GM18508 (cell line): ENCODE measurements at regions not wholly inside any gene's neighbourhood (a gene's known extent, or its start where the extent isn't known, plus 50 kb on each side); places are given as distances from the start of the nearest gene placed in this dataset.
A peak's percentile ranks its signal among the peaks of the same experiment; 100 is the strongest.
"Not testable (repeated sequence)": the region's sequence is repeated elsewhere in the genome, so short reads cannot be mapped to it uniquely, and the experiment has no call there.

Experiments used
- ATAC-seq: cut with Tn5 transposase; IDR thresholded peaks from one replicate; pipeline ENCODE4 v1.9.1; 2021; ENCODE audit warnings: moderate number of reproducible peaks; ENCODE audit not compliant: insufficient read depth, unreplicated experiment

DNA sequence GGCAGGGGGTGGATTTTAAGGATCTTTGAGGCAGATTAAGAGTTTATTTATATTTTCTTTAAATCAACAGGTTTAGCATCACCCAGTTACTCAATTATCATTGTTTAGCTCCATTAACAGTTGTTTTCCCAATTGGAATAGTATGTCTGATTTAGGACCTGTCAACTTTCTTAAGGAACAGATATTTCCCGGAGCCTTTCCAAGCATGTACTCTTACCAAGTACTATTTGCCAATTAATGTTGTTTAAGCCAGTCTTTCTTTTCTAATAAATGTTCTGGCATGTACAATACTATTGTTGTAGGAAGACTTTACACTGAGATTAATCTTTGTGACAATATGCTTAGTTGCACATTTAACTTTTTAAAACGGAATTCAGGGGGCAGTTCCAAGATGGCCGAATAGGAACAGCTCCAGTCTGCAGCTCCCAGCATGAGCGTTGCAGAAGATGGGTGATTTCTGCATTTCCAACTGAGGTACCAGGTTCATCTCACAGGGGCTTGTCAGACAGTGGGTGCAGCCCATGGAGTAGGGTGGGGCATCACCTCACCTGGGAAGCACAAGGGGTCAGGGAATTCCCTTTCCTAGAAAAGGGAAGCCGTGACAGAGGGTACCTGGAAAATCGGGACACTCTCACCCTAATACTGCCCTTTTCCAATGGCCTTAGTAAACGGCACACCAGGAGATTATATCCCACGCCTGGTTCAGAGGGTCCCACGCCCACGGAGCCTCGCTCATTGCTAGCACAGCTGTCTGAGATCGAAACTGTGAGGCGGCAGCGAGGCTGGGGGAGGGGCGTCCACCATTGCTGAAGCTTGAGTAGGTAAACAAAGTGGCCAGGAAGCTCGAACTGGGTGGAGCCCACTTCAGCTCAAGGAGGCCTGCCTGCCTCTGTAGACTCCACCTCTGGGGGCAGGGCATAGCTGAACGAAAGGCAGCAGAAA is 173.7 kb downstream of the LRRC70 start:
- not testable (repeated sequence) for ATAC-seq

DNA sequence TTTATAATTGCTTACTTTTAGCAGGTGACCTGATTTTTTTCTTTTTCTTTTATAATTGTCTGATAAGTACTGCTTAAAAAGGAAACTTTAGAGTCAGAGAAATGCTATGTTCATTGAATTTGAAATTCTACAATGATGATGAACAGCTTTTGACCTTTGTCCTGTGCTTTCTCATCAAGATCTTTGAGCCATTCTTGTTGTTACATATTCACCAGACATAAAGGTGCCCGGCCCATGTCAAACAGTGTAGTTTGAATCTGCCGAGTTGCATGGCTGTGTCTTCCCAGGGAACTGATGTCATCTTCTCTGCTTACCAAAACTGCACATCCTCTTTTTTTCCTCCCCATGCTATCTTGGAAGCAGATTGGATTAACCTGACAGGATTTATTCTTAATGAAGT is 163.6 kb downstream of the LRRC70 start:
- ATAC-seq: no peak

DNA sequence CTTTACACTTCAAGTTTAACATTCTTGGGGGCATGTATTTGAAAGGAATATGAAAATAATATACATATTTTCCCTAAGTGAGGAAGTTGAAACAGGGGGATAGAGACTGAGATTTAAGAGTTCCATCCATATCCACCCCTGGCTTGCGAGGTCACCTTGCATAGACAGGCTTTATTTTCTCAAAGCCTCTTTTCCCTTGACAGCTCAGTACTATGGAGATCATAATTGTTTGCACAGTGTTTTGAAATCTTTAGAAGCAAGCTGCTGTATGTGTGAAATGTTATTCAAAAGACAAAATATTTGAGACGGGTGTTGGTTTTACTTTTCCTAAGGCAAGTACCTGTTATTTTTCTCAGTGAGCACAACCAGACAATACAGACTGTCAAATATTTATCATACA is 163.1 kb downstream of the LRRC70 start:
- no peak for ATAC-seq

DNA sequence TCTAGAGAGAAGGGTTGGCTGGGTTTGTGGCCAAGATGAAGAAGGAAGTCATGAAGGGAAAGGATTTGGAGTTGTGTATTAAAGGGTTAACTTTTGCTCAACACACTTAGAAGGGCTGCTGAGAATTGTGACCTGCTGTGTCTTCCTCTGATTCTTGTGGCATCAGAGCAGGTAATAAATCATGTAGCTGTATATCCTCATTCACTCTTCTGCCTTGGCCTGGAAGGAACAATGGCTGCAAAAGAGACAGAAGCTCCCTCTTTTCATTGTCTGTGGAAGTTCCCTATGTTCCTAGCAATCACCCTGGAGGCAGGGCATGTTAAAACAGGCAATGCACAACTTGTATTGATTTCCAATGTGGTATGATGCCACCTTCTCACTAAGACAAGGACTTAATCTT is 159.1 kb downstream of the LRRC70 start:
- no peak for ATAC-seq

DNA sequence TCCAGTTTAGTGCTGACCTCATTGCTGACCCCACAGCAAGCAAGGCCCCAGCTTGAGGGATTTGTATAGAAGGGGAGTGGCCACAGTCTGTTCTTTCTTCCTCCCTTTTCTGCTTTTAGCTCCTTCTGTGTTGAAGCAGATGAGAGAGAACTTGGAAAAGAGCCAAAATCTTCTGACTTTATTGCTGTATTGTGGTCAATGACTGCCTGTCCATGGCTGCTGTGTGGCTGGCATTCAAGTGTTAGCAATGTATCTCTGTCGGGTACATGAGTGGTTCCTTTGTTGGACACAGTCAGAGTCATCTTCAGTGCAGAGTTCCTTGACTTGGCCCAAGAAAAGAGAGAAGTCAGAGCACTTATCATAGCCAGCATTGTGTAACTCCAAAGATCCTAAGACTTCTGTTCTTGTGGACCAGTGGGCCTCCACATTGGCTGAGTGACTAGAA is 154.1 kb downstream of the LRRC70 start:
- ATAC-seq: no peak

DNA sequence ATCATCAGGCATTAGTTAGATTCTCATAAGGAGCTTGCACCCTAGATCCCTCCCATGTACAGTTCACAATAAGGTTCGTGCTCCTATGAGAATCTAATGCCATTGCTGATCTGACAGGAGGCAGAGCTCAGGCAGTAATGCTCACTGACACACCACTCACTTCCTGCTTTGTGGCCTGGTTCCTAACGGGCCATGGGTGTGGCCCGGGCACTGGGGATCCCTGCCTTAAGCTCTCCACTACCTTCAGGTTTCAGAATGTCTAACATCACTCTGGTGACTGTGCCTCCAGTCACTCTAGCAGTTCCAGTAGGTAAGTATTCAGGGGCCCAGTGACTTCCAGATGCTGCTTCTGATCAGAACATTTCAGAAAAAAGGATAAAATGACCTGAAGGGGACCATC is 152.4 kb downstream of the LRRC70 start:
- no peak for ATAC-seq

DNA sequence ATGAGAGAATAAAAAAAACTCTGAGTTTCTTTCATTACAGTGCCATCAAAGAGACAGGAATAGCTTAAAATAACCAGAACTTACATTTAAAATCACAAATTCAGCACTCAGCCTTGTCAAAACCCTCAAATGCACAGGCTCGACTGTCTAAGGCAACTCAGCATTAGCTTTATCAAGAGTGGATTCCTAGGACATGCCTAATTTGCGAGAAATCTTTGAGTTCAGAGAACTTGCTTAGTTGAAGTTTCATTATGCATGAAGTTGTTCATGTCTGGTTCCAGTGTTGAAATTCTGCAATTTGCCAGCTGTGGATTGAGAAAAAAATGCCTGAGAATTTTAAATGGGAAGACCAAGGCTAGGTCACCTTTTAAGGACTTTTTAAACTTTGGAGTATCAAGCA is 151.1 kb downstream of the LRRC70 start:
- no peak for ATAC-seq

DNA sequence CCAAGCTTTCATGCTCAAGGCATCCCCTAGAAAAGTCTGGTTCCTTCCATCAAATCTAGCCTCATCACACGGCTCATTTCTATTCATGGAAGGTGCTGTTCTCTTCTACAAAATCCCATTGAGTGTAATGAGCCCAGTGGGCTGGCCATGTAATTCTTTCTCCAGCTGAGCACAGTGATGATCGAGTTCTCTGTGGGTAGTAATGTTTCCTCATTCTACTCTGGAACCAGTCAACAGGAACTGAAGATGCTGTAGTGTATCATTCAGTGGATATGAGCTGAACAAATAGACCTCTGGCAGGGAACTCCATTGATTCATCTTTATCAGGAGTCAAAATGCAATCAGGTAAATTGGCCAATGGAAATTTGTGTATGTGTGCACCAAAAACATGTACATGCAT is 149.2 kb downstream of the LRRC70 start:
- no peak for ATAC-seq

DNA sequence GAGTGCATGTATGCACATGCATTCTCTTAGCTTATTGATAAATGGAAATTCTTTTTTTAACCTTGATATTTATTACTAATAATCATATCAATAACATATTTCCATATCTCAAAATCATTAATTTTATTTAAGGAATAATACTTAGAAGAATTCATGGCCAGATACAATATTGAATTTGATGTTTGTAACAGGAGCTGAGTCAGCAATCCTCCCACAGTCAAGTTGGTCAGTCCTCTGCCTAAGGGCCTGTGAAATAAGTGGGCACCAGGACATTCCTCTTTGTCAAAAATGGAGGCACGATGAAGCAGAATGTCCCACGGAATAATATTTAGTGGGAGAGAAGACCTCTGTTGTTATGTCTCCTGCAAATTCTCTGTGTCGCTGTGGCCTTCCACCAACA is 148.6 kb downstream of the LRRC70 start:
- no peak for ATAC-seq

DNA sequence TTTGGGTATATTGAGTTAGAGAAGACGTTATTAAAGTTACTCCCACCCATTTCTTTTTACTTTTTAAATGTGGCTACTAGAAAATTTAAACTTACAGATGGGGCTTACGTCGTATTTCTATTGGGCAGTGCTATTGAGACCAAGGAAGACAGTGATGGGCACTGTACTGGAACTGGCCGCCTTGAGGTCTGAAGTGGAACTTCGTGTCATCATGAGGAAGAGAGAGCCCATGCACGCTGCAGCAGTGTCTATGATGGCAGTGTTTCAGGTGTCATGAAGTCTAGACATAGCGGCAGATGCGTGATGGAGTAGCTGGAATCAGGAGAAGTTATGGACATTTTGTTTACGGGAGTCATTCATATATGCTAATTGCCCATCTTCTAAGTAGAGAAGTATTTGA is 143.7 kb downstream of the LRRC70 start:
- ATAC-seq: no peak

DNA sequence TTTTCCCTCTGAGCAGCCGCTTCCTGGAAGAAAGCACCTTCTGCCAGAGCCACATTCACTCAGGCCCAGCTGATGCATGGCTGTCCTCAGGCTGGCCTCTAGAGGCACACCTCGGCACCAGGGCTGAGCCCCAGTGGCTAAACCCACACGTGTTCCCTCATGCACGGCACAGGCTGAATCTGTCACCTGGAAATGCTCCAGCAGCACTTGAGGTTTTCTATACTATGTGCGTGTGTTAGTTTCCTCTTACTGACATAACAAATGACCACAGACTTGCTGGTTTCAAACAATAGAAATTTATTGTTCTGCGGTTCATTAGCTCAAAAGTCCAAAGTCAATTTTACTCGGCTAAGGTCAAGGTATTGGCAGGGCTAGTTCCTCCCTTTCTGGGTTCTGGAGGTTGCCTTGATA is 141.4 kb downstream of the LRRC70 start:
- ATAC-seq: peak; percentile 95

DNA sequence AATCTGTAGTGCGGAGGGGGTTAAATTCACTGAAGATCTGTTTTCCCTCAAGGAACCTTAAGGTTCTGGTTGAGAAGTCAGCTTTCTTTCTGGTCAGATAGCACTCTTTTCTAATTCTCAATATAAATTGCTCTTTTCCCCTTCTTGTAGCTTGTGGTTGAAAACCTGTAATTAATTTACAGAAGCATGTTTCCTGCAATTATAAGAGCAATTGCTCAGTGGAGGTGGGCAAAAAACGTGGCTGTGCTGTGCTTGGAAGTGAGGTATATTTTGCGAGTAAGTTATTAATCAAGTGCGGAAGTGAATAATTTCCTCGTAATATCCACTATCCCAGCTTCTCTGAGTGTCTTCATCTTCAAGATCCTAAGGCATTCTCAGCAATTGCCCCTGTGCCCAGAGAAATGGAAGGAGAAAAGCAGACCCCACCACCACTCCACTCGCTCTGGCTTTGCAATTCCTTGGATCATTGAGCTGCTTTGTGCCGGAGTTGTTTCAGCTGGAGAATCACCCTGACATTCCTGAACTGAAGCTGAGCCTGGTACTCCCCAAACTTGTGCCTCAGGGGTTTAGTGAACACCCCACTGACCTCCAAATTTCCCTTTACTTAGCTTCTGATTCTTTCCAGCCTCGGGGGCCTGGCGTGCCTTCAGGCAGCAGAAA is 140.6 kb downstream of the LRRC70 start:
- ATAC-seq: no peak

DNA sequence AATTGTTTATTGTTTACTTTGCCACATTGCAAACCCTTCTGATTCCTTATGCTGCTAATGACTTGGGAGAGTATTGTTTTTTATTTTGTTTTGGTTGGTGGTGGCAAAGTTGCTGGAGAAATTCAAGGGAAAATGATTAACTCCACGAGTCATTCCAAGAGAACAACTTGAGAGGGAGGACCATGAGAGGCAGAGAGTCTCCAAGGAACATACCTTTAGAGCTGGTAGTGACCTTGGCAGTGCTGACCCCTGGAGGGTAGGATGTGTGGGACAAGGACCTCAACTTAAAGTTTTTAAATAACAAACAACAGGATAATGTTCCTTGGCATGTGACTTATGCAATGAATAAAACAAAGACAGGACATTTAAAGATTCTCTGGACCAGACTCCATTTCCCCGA is 139.7 kb downstream of the LRRC70 start:
- ATAC-seq: no peak

DNA sequence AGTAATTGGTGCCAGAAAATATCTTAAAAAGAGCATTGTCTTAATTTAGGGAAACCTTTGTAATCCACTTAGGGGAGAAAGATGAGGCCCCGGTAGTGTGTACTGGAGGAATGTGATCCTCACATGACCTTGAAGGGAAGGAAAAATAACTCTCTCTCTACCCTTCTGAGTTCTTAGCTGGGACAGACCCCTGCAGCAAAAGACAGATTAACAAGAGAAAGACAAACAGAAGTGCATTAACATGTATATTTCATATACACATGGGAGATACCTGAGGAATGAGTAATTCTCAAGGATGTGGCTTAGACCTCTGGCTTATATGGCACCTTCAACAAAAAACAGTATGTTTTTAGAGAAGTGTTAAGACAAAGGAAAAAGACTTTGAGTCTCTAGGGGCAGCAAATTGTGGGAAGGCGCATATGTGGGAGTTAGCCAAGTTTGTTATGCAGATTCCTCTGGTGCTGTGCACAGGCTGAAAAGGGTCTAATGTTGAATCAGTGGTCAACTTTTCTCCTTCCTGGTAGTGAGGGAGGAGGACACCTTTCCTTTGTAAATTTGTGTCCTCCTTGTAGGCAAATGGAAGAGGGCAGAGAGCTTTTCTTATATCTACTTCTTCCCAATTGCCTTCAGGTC is 138.8 kb downstream of the LRRC70 start:
- ATAC-seq: no peak

DNA sequence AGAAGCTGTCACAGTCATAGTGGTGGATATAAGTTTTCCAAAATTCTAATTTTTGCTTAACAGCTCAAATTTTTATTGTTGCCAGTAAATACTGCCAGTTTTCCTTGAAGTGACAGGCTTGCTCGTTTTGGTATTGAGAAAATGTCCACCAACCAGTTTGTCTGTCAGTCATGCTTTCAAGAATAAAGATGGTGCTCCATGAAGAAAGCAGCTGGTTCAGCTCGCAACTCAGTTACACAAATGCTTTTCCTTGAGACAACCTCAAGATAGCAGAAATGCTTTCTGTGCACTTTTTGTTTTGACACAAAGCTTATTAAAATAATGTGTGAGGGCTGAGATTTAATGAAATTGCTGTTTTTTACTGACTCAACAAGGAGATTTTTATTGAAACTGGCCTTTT is 135.7 kb downstream of the LRRC70 start:
- ATAC-seq: no peak

DNA sequence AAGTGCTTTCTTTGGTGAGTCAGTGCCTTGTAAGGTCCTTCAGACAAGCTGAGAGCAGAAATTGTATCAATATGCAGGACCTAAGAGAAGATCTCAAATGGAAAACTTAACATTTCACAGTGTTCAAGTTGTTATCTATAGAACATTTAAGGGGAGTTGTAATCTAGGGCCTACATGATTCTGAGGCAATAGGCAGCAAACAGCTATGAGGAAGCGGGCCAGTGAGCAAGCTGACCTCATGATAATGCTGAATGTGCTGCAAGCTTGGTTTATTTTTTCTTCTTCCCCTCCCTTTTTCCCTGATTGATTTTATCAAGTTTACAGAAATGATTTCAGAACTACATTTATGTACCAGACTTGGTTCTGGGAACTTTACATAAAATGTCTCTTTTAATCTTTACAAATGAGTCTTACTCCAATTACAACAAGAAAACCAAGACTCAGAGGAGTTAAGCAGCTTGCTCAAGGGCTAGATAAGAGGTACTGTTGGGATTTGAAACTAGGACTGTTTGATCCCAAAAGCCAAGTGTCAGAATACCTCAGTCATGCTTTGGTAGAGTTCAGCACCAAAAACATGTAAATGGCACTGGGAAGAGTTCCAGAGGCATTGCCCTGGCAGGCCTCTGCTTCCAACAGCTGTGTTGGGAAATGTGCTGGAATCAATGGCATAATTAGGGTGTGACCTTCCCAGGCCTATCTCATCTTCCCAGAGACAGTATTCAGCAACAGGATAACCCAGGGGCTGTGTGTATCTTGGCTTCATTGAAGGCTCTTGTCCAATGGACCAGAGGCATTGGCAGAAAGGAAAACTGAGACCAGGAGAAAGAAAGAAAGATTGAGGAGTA is 130.1 kb downstream of the LRRC70 start:
- ATAC-seq: no peak

DNA sequence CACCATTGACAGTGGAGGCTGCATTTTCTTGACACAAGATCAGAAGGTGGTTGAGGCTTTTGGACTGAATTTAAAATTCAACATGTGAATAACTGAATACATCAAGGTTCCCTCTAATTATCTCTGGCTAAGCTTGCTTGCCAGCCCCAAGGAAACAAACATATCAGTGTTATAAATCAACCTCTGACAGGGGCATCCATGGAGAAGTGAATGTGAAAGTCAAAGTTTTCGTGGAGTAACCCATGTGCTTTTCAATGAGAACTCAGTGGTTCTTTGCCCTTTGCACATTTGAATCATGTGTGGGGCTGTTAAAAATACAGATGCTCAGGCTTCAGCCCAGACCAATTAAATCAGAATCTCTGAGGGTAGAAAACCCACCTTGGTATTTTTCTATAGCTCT is 128.9 kb downstream of the LRRC70 start:
- ATAC-seq: no peak

DNA sequence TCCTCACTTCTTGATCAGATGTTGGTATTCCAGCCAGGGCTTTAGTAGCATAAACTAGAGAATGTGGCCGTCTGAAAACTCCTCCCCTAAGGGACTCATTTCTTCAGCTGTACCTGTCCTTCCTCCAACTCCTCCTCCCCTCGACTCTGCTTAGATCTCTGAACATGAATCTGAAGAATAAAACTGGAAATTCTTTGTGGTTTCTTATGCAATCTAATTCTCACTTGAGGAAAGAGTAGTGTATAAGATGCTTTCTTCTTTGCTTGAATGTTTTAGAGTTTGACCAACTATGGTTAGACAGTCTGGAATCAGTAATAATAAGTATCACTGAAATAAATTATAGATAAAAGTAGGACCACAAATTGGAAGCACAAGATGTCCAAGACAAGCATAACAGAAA is 128.5 kb downstream of the LRRC70 start:
- ATAC-seq: no peak

DNA sequence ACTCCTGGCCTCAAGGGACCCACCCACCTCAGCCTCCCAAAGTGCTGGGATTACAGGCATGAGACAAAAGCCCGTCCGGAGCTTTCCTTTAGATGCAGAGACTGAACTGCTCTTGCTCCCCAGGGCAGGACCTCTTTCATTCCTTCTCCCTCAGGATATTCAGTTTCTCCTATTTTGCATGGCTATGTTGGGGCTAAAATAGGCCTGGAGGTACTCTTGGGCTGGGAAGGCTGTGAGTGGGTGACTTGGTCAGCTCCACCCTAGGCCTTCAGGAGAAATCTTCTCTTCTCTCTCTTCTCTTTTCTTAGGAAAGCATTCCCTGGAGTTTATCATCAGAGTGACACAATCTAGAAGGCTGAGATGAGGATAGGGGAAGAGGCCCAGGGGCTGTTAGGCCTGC is 126.4 kb downstream of the LRRC70 start:
- no peak for ATAC-seq

DNA sequence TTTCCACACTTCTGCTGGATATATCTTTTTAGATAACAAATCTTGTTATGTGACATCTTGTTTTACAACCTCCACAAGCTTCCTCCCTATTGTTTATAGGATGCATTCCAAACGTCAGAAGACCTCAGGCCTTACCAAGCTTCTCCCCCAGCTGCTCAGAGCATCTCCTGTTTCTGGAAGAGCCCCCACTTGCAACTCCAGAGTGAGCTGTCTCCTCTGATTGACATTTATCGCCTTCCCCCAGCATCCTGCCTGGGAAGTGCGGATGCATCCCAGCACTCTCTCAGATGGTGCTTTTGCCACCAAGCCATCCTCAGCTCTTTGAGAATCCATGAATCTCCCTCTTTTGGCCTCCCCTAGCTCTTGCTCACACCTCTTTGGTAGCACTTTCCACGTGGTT is 123.5 kb downstream of the LRRC70 start:
- ATAC-seq: no peak
